ENCODE measurements at regions not wholly inside any gene's neighbourhood (a gene's known extent, or its start where the extent isn't known, plus 50 kb on each side); places are given as distances from the start of the nearest gene placed in this dataset.

DNA sequence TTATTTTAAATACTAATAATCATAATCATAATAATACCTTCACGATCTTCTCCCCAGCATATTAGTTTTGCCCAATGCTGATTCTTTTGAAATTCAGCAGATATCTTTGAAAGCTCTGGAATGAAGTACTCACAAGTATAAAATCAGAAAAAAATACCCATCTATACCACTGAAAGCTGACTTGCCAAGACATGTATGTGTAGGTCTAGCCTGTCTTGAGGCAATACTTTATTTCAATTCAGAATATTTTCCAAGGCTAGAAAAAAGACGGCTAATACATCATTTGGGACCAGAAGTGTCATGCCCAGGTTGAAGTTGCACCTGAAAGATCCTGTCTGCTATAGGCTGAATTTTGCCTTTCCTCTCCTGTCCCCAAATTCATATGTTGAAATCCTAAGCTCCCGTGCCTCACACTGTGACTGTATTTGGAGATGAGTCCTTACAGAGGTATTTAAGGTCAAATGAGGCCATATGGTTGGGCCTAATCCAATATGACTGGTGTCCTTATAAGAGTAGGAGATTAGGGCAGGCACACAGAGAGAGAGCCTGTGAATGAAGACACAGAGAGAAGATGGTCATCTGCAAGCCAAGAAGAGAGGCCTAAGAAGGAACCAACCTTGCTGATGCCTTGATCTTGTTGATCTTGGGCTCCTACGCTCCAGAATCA lies 255.9 kb upstream of the CMC1 start:
- TF ChIP-seq, protein P1, sequence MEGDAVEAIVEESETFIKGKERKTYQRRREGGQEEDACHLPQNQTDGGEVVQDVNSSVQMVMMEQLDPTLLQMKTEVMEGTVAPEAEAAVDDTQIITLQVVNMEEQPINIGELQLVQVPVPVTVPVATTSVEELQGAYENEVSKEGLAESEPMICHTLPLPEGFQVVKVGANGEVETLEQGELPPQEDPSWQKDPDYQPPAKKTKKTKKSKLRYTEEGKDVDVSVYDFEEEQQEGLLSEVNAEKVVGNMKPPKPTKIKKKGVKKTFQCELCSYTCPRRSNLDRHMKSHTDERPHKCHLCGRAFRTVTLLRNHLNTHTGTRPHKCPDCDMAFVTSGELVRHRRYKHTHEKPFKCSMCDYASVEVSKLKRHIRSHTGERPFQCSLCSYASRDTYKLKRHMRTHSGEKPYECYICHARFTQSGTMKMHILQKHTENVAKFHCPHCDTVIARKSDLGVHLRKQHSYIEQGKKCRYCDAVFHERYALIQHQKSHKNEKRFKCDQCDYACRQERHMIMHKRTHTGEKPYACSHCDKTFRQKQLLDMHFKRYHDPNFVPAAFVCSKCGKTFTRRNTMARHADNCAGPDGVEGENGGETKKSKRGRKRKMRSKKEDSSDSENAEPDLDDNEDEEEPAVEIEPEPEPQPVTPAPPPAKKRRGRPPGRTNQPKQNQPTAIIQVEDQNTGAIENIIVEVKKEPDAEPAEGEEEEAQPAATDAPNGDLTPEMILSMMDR (IDR thresholded peaks at IDR 0.05): no peak
- no peak for TF ChIP-seq POLR2A (IDR thresholded peaks at IDR 0.05)
